Muscle of back (tissue), 3 donors: ENCODE measurements at regions not wholly inside any gene's neighbourhood (a gene's known extent, or its start where the extent isn't known, plus 50 kb on each side); places are given as distances from the start of the nearest gene placed in this dataset.

ENCODE experiments used
- DNase-seq, 3 donors: peaks; one replicate each; pipeline versions ENCODE4 v3.0.0 to v3.0.0-alpha.2; 2013

GRCh38 chr16:25317732-25318316, 60.2 kb upstream of the ZKSCAN2 start:
- no peak for DNase-seq

DNA sequence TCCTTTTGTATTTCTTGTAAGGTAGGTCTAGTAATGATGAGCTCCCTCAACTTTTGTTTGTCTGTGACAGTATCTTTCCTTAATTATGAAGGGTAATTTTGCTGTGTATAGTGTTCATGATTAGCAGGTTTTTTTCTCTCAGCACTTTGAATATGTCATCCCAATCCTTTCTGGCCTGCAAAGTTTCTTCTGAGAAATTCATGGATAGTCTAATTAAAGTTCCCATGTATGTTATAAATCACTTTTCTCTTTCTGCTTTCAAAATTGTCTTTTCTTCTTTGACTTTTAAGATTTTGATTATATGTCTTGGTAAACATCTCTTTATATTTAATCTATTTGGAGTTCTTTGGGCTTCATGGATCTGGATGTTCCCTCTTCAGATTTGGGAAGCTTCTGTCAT, 54.3 kb upstream of the ZKSCAN2 start:
- no peak for DNase-seq

DNA sequence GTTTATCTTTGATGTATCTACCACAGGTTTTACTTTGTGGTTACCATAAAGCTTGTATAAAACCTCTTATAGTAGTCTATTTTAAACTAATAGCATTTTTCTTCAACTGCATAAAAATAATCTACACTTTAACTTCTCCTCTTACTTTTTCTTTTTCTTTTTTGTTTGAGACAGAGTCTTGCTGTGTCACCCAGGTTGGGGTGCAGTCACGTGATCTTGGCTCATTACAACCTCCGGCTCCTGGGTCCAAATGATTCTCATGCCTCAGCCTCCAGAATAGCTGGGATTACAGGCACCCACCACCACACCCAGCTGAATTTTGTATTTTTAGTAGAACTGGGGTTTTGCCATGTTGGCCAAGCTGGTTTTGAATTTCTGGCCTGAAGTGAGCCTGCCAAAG, 53.4 kb upstream of the ZKSCAN2 start:
- no peak for DNase-seq
